ENCODE measurements at regions not wholly inside any gene's neighbourhood (a gene's known extent, or its start where the extent isn't known, plus 50 kb on each side); places are given as distances from the start of the nearest gene placed in this dataset.
"Not testable (repeated sequence)": the region's sequence is repeated elsewhere in the genome, so short reads cannot be mapped to it uniquely, and the experiment has no call there.

DNA sequence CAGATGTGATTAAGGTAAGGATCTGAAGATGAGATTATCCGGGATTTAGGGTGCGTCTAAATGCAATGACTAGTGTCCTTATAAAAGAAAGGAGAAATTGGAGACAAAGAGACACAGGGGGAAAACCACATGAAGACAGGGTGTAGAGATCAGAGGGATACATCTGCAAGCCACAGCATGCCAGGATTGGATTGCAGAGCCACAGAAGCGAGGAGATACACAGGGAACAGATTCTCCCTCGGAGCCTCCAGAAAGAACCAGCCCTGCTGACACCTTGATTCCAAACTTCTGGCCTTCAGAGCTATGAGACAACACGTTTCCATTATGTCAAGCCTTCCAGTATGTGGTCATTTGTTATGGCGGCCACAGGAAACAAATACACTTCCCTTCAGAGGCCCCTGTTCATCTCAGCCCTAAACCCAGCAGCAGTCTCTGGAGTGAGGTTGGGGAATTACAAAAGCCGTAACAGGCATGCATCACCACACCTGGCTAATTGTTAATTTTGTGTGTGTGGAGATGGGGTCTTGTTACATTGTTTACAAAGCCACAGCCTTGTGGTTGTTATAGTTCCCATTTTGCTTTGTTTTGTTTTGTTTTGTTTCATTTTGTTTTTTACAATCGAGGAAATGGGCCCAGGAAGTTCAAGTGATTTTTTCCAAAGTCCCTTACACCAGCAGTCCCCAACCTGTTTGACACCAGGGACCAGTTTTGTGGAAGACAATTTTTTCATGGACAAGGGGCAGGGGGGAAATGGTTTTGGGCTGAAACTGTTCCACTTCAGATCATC, 51.6 kb upstream of the LYRM9 start:
- ATAC-seq = no peak
- DNase-seq = no peak
- intact Hi-C loops (cut with micrococcal nuclease) = no loop called here

DNA sequence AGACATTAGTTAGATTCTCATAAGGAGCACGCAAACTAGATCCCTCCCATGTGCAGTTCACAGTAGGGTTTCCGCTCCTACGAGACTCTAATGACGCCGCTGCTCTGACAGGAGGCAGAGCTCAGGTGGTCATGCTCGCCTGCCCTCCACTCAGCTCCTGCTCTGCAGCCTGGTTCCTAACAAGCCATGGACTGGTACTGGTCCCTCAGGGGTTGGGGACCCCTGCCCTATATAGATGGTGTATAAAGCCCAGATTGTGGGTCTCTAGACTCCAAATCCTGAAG, 52.1 kb upstream of the LYRM9 start:
- no peak for DNase-seq
- intact Hi-C loops (cut with micrococcal nuclease) = no loop called here
- ATAC-seq = no peak

- DNase-seq (no peak), ATAC-seq (no peak)
- intact Hi-C loops (cut with micrococcal nuclease) = no loop called here
Observed at GRCh38 chr17:27945953-27946352, 52.8 kb upstream of the LYRM9 start.

- ATAC-seq = no peak
- no peak for DNase-seq
- intact Hi-C loops (cut with micrococcal nuclease) = no loop called here
Observed at GRCh38 chr17:27946513-27946912, 53.3 kb upstream of the LYRM9 start.

DNA sequence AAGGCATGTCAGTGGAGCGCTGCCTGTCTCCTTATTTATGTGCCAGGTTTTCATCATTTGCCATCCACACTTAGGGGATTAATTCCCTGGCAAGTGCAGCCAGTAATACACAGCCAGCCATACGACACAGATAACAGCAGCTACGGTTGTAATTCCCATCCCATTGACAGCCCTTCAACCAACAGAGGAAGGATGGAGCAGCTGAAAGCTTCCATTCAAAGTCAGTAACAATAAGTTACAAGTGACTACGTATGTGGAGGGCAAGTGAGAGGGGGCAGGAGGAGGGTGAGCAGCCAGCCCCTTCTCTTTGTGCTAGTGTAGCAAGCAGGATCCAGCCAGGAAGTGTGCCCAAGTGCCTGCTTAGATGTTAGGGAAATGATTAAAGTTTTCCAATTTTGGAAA, 53.8 kb upstream of the LYRM9 start:
- ATAC-seq (no peak), DNase-seq (no peak)
- intact Hi-C loops (cut with micrococcal nuclease) = no loop called here

DNA sequence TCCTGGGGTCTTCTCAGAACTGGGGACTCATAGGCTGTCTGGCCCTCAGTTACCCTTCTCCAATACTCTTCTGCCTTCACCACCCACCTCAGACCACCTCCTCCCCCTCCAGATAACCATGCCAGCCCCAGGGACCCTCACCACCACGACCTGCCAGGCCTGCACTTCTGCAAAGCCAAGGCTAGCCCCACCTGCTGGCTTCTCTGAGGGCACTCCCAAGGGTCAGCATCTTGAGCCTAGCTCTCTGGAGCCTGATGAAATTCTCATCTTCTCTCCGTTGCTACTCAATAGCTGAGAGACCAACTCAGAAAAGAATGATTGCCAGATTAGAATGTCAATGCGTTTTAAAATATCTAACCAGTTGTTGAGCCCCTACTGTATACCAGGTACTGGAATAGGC, 56.1 kb upstream of the LYRM9 start:
- intact Hi-C loops (cut with micrococcal nuclease) = no loop called here
- no peak for DNase-seq
- ATAC-seq = no peak

- ATAC-seq; intact Hi-C loops (cut with micrococcal nuclease); DNase-seq: not testable (repeated sequence)
Observed at GRCh38 chr17:27950225-27950624, 57.1 kb upstream of the LYRM9 start.

DNA sequence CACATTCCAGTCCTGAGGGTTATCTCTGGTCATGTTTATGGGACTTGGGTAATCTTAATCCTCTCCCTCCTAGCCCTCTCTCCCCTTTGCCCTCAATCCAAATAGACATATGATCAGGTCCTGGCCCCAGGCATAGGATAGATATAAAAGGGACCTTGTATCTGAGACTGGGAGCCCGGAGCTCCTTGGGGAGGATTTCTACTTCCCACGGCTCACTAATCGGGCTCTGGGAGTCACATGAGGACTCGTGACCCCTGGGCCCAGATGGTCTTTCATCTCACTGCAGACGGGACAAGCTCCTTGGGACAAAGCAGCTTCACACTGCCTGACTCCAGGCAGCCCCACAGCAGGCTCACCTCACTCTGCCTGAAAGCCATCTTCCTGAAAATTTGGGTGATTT, 57.8 kb upstream of the LYRM9 start:
- intact Hi-C loops (cut with micrococcal nuclease) = no loop called here
- ATAC-seq (no peak), DNase-seq (no peak)

GRCh38 chr17:27951872-27952271, 58.7 kb upstream of the LYRM9 start:
- DNase-seq (no peak), ATAC-seq (no peak)
- intact Hi-C loops (cut with micrococcal nuclease) = no loop called here

GRCh38 chr17:27952366-27952765, 59.2 kb upstream of the LYRM9 start:
- intact Hi-C loops (cut with micrococcal nuclease) = no loop called here
- ATAC-seq (no peak), DNase-seq (no peak)

DNA sequence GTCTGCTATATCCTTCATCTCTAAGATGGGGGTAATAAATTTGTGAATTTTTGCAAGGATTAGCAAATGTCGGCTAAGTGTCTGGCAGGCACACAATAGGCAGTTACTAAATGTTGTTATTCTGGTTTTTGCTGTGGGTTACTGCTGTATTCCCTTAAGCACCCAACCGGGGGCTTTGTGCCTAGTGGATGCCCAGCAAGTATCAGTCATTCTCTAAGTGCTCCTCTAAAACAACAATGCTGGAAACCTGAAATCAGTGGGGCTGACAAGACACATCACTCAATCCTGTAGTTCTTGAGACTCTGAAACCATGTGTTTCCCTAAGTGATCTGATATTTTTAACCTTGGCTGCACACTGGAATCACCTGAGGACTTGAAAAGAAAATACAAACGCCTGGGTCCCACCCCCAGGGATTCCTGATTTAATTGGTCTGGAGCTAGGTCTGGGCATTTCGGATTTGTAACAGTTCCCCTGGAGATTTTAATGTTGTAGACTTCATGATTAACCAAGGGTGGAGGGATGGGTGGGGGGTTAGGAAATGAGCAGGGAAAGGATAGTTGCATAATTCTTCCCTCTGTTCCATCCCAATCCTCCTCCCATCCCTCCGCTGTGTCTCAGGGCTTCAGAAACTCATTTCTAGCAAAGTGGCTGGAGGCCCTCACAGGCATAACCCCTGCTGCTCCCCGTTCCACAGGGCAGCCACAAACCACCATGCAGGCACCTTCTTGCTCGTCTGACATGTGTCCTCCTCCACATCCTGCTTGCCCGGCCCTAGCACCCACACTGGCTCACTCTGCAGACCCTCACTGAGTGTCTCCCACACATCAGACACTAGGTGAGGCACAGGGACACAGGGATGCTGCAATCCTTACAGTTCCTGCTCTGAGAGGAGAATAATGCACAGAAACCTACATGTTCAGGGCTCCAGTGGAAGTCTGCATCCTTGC, 61.7 kb upstream of the LYRM9 start:
- ATAC-seq = no peak
- DNase-seq = no peak
- intact Hi-C loops (cut with micrococcal nuclease) = no loop called here

DNA sequence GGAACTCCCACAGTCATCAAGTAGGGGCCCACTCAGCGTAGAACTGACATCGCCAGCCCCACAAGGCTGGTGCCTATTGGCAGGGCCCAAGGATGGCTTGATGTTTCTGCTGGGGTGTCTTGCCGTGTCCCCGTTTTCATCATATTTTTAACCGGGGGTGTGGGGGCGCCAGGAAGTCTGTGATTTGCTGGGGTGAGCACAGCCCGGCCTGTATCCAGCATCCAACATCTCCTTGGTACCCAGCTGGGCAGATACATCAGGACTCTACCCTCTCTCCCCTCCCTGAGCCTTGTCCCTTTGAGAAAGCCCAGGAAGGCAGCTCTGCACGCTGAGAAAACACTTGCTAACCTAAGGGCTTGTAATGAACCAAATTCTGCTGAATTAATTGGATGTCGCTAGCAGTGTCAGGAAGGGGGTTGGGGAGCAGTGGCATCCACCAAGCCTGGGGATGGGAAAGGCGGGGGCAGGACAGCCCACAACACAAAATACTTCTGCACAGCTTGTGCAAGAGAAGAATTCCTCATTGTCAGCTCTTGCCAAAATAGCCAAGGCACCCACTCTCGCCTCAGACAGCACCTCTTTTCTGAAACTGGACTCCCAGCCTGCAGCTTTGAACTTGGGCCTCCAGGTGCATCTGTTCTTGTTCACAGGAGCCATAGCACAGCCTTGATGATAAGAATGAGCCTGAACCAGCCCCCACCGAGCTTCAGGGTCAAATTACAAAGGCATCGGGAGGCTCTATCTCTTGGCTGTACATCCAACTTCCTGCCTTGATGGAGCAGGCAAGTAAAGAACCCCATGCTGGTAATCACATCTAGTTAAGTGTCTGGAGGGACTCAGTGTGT, 63.7 kb upstream of the LYRM9 start:
- intact Hi-C loops (cut with micrococcal nuclease) = no loop called here
- no peak for DNase-seq
- ATAC-seq = peak; percentile 30

DNA sequence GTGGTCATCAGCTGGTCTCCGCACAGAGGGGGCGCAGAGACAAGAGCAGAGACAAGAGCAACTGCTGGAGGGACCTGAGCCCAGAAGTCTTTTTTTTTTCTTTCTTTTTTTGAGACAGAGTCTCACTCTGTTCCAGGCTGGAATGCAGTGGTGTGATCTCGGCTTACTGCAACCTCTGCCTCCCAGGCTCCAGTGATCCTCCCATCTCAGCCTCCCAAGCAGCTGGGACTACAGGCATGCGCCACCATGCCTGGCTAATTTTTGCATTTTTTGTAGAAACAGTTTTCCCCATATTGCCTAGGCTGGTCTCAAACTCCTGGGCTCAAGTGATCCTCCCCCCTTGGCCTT, 64.3 kb upstream of the LYRM9 start:
- DNase-seq; intact Hi-C loops (cut with micrococcal nuclease): not testable (repeated sequence)

DNA sequence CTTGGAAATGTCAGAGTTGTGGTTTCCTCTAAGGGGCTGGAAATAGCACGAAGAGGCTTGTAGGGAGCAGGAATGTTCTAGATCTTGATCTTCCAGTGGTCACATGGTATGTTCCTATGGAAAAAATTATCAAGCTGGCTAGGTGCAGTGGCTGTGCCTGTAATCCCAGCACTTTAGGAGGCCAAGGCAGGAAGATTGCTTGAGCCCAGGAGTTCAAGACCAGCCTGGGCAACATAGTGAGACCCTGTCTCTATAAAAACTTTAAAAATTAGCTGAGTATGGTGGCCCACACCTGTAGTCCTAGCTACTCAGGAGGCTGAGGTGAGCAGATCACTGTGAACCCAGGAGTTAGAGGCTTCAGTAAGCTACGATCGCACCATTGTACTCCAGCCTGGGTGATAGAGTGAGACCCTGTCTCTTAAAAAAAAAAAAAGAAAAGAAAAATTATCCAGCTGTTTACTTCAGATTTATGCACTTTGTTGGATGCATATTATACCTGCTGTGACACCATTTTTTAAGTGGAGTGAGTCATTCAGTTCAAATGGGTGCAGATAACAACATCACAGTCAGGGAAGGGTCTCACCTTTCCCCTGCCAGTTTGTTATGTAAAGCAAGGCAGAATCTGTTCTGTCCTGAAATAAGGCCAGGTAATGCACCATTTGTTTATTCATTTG, 65.7 kb upstream of the LYRM9 start:
- no peak for ATAC-seq
- intact Hi-C loops (cut with micrococcal nuclease) = no loop called here
- DNase-seq = no peak

More for the DNA sequence above, 64.3 kb upstream of the LYRM9 start:
- not testable (repeated sequence) for ATAC-seq

GRCh38 chr17:27959382-27959709, 66.2 kb upstream of the LYRM9 start:
- DNase-seq = no peak
- ATAC-seq = no peak
- intact Hi-C loops (cut with micrococcal nuclease) = no loop called here

- DNase-seq = no peak
- ATAC-seq = no peak
- intact Hi-C loops (cut with micrococcal nuclease) = no loop called here
Observed at GRCh38 chr17:27960183-27960849, 67.2 kb upstream of the LYRM9 start.

- DNase-seq; intact Hi-C loops (cut with micrococcal nuclease); ATAC-seq: not testable (repeated sequence)
Observed at GRCh38 chr17:27962581-27962980, 69.4 kb upstream of the LYRM9 start.

DNA sequence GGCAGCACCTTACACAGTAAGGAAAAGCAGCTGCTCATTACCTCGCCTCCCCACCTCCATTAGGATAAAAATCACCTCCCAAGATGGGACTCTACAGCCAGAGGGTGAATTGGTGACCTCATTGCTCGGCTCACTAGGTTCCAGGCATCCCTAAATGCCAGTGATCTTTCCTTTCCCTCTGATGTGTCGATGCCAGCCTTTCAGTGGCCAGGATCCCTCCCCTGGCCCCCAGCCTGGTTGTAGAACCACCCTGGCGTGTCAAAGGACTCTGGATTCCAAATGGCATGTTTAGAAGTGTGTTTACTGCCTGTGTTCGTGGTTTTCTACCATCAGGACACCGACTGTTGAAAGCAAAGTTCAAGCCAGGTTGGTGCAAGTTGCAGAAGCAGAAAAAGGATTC, 72.1 kb upstream of the LYRM9 start:
- ATAC-seq = no peak
- intact Hi-C loops (cut with micrococcal nuclease) = no loop called here
- DNase-seq = no peak

DNA sequence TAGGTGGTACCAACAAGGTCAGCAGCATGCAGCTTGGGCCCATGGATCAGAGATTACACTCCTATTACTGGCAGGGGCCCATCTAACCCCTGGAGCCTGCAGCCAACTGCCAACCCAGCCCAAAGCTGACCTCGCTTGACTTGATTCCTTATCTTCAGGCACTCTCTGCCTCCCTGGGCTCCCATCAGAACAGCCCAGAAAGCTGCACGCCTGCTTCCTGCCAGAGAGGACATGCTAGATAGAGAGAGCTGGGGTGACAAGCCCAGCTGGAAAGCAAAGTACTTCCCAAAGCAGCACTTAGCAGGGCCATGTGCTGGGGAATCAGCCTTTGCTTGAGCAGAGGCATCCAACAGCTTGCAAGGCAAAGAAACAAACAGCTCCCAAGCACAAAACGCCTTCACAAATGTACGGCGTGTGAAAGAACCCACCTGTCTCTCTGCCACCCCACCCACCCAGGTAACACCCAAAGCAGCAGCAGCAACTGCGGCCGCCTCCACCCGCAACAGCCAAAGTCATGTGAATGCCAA, 74.2 kb upstream of the NLK start:
- DNase-seq (peak; percentile 74), ATAC-seq (peak; percentile 99)
- intact Hi-C loops (cut with micrococcal nuclease) = no loop called here

Data from left ventricle myocardium superior (tissue), 1 donor.